SK-MEL-5 (cell line): ENCODE measurements at regions not wholly inside any gene's neighbourhood (a gene's known extent, or its start where the extent isn't known, plus 50 kb on each side); places are given as distances from the start of the nearest gene placed in this dataset.

Source experiments
- DNase-seq: peaks from one replicate; pipeline ENCODE4 v3.0.0-alpha.2; 2016; ENCODE audit warnings: low read depth, low spot score
- in situ Hi-C: cut with HindIII; loops from 2 replicates; pipeline ENCODE4 v1.10.0; 2016; ENCODE audit warnings: low sequenced_read_pairs, high pct_unique_total_duplicates, low pct_unique_long_range_greater_than_20kb

- no peak for DNase-seq
- in situ Hi-C loops = no loop called here
These were observed 155.0 kb upstream of the GPR149 start for GRCh38 chr3:154584974-154585373.

GRCh38 chr3:154584041-154584440, 154.1 kb upstream of the GPR149 start:
- in situ Hi-C loops = no loop called here
- peak; percentile 39 for DNase-seq

DNA sequence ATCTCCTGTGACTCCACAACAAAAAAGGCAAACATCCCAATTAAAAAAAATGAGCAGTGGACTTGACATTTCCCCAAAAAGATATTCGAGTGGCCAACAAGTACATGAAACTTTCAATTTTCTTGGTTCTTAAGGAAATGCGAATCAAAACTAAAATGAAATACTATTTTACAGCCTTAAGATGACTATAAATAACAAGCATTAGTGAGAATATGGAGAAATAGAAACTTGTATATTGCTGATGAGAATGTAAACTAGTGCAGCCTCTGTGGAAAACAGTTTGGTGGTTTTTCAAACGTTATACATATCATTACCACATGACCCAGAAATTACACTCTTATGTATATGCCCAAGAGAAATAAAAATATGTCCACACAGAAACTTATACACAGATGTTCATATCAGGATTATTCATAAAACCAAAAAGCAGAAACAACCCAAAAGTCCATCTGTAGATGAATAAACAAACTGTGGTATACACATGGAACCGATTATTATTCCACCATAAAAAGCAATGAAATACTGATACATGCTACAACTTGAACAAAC, 153.2 kb upstream of the GPR149 start:
- DNase-seq = no peak
- in situ Hi-C loops = no loop called here

GRCh38 chr3:154582501-154582900, 152.5 kb upstream of the GPR149 start:
- DNase-seq = no peak
- in situ Hi-C loops = no loop called here

- peak; percentile 71 for DNase-seq
- in situ Hi-C loops = no loop called here
These were observed 141.7 kb upstream of the GPR149 start for GRCh38 chr3:154571553-154572226.

GRCh38 chr3:154568064-154568463, 138.1 kb upstream of the GPR149 start:
- in situ Hi-C loops = no loop called here
- DNase-seq = no peak

DNA sequence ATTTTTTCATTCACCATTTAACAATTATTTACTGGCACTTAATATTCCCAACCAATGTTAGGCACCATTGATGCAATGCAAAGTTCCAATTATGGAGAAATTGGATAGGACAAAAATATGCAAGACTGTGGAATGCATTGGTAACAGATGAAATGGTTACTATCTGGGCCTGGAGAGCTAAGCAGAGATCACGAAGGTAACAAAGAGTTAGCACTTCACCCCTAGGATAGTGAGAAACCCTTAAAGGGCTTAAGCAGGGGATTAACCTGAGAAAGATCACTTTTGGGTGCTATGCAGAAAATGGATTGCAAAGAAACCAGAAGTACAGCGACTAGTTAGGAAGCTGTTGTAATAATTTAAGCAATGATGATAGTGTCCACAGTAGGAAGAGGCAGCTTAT, 129.6 kb upstream of the GPR149 start:
- DNase-seq = no peak
- in situ Hi-C loops = no loop called here

GRCh38 chr3:154552338-154552737, 122.3 kb upstream of the GPR149 start:
- in situ Hi-C loops = no loop called here
- DNase-seq = peak; percentile 82

GRCh38 chr3:154549391-154549790, 119.4 kb upstream of the GPR149 start:
- in situ Hi-C loops = no loop called here
- no peak for DNase-seq

- in situ Hi-C loops = no loop called here
These were observed 118.4 kb upstream of the GPR149 start for GRCh38 chr3:154548341-154548740.

GRCh38 chr3:154542837-154543236, 112.8 kb upstream of the GPR149 start:
- in situ Hi-C loops = no loop called here

More at GRCh38 chr3:154548341-154548740, 118.4 kb upstream of the GPR149 start:
- no peak for DNase-seq

DNA sequence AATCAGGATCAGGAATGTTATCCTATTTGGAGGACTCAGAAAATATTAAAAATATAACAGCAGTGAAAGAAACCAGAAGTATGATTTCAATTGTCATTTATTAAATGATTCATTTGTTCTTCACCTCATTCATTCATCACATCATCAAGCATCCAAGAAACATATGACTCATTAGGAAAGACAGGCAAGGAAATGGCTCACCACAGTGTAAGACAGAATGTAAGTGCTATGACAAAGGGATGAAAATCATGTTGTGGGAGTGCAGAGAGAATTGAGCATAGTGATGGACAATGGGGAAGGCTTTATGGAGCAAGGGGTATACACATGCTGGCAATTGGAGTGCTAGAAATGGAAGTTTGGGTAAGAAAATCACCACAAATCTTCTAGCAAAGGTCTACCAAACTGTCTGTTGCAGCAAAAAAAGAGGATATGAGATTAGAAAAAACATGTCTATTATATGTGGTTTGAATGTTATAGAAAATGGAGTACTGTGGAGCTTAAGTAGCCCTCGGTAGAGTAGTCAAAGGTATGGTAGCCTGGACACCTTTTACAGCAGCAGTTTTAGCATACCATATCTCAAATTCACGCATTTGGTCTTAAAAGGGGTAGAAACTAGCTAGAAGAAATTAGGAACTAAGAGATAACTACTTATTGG, 111.1 kb upstream of the GPR149 start:
- in situ Hi-C loops = no loop called here
- no peak for DNase-seq

More at GRCh38 chr3:154542837-154543236, 112.8 kb upstream of the GPR149 start:
- no peak for DNase-seq

DNA sequence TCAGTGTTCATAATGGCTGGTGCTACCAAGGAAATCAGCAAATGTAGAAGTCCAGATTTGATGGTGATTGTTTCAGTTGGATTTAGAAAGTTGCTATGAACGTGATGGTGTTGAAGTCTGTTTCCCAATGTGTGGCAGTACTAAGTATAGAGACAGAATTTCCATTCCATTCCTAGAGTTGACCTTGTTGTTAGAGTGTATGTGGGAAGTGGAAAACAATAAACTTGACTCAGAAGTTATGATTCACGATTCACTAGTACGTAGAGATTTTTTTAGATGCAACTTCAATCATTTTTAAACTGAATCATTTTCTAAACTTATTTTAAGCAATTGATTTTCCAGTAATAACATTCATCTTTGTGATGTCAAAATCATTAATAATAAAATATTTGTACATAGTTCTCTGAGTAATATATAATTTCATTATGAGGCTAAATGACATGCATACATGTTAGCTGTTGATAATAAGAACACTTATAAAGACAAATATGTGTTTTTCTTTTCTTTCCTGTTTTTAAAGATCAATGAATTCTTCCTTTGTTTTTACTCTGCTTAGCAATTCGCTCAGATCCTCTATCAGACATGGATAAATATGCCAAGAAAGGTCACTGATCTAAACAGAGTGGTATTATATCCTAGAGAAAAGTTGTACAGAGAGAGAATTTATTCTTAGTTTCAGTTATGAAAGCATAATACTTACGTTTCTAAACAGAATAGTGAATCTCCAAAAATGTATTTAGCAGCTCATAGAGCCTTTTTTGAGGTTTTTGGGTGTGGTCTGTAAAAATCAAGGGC, 108.8 kb upstream of the GPR149 start:
- in situ Hi-C loops = no loop called here

DNA sequence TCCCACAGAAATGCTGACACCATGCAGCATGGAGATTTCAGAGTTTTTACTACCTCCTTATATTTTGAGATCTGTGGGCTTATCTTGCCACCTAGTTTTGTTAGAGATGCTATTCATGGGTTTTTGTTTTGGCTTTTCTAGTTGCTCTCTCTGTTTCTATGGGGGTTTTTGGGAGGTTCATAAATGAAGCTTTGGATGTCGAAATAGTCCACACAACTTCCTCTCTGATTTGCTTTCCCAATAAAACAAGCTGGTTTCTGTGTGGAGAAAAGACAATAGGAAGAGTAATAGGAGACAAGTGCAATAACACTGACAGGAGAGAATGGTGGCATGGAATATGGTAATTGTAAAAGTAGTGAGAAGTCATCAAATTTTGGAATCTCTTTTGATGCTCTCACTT, 106.8 kb upstream of the GPR149 start:
- no peak for DNase-seq
- in situ Hi-C loops = no loop called here

More for the DNA sequence above, 108.8 kb upstream of the GPR149 start:
- peak; percentile 77 for DNase-seq

DNA sequence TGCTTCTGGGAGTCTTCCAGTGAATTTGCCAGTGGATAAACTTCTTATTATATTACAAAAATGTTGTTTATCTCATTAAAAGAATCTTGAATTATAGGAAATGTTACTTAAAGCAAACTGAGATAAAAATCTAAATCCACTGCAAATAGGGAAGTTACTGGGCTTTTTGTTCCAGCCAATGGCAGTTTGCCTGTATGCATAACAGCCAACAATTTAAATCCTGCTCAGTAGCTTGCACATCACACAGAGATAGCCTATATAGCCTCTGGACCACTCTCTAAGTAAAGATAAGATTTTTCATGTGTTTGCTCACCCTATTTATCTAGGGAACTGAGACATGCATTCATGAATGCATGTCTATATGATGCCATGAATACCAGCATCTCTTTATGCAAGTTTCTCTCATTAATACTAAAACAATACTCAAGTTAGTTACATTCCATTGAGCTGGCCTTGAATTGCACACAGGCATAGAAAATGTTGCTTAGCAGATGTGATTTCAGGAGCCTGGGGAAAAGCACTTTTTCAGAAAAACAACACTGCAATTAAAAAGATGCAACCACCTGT, 92.1 kb upstream of the GPR149 start:
- DNase-seq = no peak
- in situ Hi-C loops = no loop called here

DNA sequence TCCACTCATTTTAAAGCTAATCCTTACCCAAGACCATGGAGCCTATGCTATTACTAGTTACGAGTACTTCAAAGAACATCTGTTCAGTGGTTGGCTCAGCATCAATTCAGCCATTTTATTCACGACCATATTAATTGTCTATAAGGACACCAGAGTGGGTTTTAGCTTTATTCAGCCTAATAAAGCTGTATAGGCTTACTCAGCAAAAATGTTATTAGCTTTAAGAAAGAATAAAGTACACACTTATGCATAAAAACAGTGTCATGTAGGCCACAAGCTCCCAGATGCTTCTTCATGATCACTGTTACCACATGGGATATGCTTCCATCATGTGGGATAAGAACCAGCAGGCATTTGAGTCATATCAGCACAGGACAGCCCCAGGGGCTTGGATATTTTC, 87.4 kb upstream of the GPR149 start:
- in situ Hi-C loops = no loop called here

DNA sequence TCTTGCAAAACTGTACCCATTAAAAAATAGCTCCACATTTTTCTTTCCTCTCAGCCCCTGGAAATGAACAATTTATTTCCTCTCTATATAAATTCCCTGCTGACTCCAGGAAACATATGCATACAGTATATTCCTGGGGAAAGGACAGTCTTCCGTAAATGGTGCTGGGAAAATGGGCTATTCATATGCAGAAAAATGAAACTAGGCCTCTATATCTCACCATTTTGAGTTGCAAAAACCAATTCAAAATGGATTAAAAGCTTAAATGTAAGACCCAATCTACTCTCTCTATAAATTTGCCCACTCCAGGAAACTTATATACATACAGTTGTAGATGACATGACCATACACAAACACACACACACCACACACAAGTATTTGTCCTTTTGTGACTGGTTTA, 85.9 kb upstream of the GPR149 start:
- in situ Hi-C loops = no loop called here
- no peak for DNase-seq

More for the DNA sequence above, 87.4 kb upstream of the GPR149 start:
- DNase-seq = no peak

- DNase-seq = no peak
- in situ Hi-C loops = no loop called here
These were observed 80.8 kb upstream of the GPR149 start for GRCh38 chr3:154510780-154511179.
